ENCODE measurements at regions not wholly inside any gene's neighbourhood (a gene's known extent, or its start where the extent isn't known, plus 50 kb on each side); places are given as distances from the start of the nearest gene placed in this dataset.

DNA sequence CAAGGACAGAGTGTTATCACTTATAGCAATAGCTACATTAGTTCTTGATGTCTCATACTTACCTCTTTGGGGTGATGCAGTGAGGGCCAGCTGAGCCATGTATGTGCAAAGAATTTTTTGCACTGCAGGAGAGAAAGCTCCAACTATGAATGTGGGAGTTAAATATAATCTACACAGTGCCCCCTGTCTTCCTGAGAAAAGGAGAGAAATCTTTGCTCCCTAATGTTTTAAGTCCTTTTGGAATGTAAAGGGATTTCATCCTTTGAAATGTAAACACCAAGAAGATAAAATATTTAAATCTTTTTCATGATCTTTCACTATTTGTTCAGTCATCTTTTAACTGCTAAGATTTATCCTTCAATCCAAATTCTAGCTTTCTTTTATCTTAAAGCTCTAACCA lies 822.1 kb downstream of the TENT5A start:
- H3K27ac ChIP-seq (replicated peaks): no peak overlapping the region
- no peaks in the 10 kb centered on the region for H3K27me3 ChIP-seq (ENCODE audit: insufficient read depth, poor library complexity, severe bottlenecking)
- no peak for TF ChIP-seq GABPA (IDR thresholded peaks at IDR 0.05; ENCODE audit: low read depth)
- TF ChIP-seq POLR2AphosphoS5 (IDR thresholded peaks at IDR 0.05; ENCODE audit: low read depth): no peak
- TF ChIP-seq, protein P1, sequence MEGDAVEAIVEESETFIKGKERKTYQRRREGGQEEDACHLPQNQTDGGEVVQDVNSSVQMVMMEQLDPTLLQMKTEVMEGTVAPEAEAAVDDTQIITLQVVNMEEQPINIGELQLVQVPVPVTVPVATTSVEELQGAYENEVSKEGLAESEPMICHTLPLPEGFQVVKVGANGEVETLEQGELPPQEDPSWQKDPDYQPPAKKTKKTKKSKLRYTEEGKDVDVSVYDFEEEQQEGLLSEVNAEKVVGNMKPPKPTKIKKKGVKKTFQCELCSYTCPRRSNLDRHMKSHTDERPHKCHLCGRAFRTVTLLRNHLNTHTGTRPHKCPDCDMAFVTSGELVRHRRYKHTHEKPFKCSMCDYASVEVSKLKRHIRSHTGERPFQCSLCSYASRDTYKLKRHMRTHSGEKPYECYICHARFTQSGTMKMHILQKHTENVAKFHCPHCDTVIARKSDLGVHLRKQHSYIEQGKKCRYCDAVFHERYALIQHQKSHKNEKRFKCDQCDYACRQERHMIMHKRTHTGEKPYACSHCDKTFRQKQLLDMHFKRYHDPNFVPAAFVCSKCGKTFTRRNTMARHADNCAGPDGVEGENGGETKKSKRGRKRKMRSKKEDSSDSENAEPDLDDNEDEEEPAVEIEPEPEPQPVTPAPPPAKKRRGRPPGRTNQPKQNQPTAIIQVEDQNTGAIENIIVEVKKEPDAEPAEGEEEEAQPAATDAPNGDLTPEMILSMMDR (IDR thresholded peaks at IDR 0.05; ENCODE audit: insufficient read depth, low read length): no peak
- TF ChIP-seq, protein P2, sequence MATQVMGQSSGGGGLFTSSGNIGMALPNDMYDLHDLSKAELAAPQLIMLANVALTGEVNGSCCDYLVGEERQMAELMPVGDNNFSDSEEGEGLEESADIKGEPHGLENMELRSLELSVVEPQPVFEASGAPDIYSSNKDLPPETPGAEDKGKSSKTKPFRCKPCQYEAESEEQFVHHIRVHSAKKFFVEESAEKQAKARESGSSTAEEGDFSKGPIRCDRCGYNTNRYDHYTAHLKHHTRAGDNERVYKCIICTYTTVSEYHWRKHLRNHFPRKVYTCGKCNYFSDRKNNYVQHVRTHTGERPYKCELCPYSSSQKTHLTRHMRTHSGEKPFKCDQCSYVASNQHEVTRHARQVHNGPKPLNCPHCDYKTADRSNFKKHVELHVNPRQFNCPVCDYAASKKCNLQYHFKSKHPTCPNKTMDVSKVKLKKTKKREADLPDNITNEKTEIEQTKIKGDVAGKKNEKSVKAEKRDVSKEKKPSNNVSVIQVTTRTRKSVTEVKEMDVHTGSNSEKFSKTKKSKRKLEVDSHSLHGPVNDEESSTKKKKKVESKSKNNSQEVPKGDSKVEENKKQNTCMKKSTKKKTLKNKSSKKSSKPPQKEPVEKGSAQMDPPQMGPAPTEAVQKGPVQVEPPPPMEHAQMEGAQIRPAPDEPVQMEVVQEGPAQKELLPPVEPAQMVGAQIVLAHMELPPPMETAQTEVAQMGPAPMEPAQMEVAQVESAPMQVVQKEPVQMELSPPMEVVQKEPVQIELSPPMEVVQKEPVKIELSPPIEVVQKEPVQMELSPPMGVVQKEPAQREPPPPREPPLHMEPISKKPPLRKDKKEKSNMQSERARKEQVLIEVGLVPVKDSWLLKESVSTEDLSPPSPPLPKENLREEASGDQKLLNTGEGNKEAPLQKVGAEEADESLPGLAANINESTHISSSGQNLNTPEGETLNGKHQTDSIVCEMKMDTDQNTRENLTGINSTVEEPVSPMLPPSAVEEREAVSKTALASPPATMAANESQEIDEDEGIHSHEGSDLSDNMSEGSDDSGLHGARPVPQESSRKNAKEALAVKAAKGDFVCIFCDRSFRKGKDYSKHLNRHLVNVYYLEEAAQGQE (IDR thresholded peaks at IDR 0.05; ENCODE audit: insufficient replicate concordance, low read depth): no peak
- TF ChIP-seq SPI1 (IDR thresholded peaks at IDR 0.05; ENCODE audit: borderline replicate concordance, low read depth): no peak
- H3K4me3 ChIP-seq (replicated peaks; ENCODE audit: insufficient read depth, low read length): no peak overlapping the region
- no peak for DNase-seq (ENCODE audit: low read depth in 1 of 2, low spot score in 1 of 2)

DNA sequence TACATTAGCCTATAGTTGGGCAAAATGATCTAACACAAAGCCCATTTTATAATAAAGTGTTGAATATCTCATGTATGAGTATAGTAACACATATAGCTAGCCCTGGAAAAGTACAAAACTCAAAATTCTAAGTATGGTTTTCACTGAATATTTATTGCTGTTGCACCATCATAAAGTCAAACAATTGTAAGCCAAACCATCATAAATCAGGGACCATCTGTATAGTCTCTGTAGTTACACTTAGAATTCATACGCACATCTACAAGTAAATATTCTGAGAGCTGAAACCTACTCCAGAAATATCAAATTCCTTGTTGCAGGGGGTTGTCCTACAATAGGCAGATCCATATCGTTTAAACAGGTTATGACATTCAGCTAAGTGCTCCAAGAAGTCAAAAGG lies 817.3 kb downstream of the BCKDHB start:
- H3K27ac ChIP-seq (replicated peaks): no peak overlapping the region

DNA sequence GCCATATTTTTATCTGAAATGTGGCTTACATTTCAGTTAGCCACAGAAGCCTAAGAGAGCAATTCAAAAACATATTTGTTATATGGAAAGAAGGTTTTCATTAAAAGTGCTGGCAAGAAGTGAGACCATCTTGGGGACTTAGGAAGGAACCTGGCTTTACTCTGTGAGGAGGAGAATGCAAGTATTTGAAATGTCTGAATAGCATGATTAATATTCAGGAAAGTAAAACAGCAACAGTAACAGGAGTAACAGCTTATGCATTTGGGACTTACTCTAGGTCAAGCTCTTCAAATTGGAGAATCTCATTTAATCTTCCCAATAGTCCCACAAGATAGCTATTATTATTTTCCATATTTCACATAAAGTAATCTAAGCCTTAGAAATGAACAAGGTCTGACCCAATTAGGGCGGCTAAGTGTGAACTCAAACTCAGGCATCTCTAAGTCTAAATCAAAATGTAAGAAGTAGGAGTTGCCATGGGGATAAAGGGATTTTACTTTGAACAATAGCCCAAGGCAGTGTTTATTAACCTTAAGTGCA lies 816.5 kb downstream of the BCKDHB start:
- TF ChIP-seq, protein P2 (IDR thresholded peaks at IDR 0.05; ENCODE audit: insufficient replicate concordance, low read depth): no peak
- no peak for TF ChIP-seq SPI1 (IDR thresholded peaks at IDR 0.05; ENCODE audit: borderline replicate concordance, low read depth)
- TF ChIP-seq POLR2AphosphoS5 (IDR thresholded peaks at IDR 0.05; ENCODE audit: low read depth): no peak
- TF ChIP-seq, protein P1 (IDR thresholded peaks at IDR 0.05; ENCODE audit: insufficient read depth, low read length): no peak
- TF ChIP-seq GABPA (IDR thresholded peaks at IDR 0.05; ENCODE audit: low read depth): no peak
- Histone ChIP-seq H3K4me3 (replicated peaks; ENCODE audit: insufficient read depth, low read length) (no peak overlapping the region), H3K27ac (replicated peaks) (no peak overlapping the region), H3K27me3 (ENCODE audit: insufficient read depth, poor library complexity, severe bottlenecking) (no peaks in the 10 kb centered on the region)
- DNase-seq (ENCODE audit: low read depth in 1 of 2, low spot score in 1 of 2): no peak

More for the DNA sequence above, 817.3 kb downstream of the BCKDHB start:
- DNase-seq (ENCODE audit: low read depth in 1 of 2, low spot score in 1 of 2): no peak
- TF ChIP-seq, protein P2 (IDR thresholded peaks at IDR 0.05; ENCODE audit: insufficient replicate concordance, low read depth): no peak
- TF ChIP-seq, protein P1 (IDR thresholded peaks at IDR 0.05; ENCODE audit: insufficient read depth, low read length): no peak
- no peak for TF ChIP-seq POLR2AphosphoS5 (IDR thresholded peaks at IDR 0.05; ENCODE audit: low read depth)
- no peak for TF ChIP-seq SPI1 (IDR thresholded peaks at IDR 0.05; ENCODE audit: borderline replicate concordance, low read depth)
- TF ChIP-seq GABPA (IDR thresholded peaks at IDR 0.05; ENCODE audit: low read depth): no peak
- Histone ChIP-seq H3K27me3 (ENCODE audit: insufficient read depth, poor library complexity, severe bottlenecking) (no peaks in the 10 kb centered on the region), H3K4me3 (replicated peaks; ENCODE audit: insufficient read depth, low read length) (no peak overlapping the region)

All from HL-60 (cell line).